ENCODE measurements at regions not wholly inside any gene's neighbourhood (a gene's known extent, or its start where the extent isn't known, plus 50 kb on each side); places are given as distances from the start of the nearest gene placed in this dataset.

DNA sequence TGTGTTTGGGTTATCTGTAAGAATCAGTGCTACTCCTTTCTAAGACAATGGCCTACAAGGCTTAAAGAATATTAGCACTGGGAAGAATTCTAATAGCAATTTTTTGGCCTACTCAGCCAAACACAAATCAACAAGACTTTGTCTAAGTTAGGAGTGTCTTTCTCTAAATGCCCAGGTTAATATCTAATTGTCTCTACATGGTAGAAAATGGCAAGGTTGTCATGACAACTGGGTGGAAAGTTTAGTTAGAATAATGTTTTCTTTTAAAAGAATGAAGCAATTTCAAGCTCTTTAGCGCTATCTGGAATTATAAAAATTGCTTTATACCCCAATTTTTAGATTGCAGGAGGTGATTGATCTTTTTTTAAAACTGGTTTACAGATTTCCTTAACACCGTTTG is 396.8 kb downstream of the TUSC7 start:
- H3K9me3 Mint-ChIP-seq, result peaks cover 22% of the 10 kb centered on the region
- peaks cover 7% of the 10 kb centered on the region; the same call in 1 of the 2 replicates for H3K36me3 Mint-ChIP-seq (ENCODE audit: low read depth)
- H3K27ac Mint-ChIP-seq, result no peak overlapping the region
- H3K4me3 Mint-ChIP-seq, result no peak overlapping the region
- no peaks in the 10 kb centered on the region for H3K27me3 Mint-ChIP-seq (ENCODE audit: insufficient read depth)
- DNase-seq, result no peak
- TF ChIP-seq CTCF (IDR thresholded peaks at IDR 0.05), result no peak
- H3K4me1 Mint-ChIP-seq (ENCODE audit: low read depth), result no peaks in the 10 kb centered on the region; the same call in 1 of the 2 replicates

GRCh38 chr3:117107946-117108345 is 398.4 kb downstream of the TUSC7 start:
- H3K9me3 Mint-ChIP-seq, result peaks cover 21% of the 10 kb centered on the region
- no peak for TF ChIP-seq CTCF (IDR thresholded peaks at IDR 0.05)
- H3K27ac Mint-ChIP-seq, result no peak overlapping the region
- H3K36me3 Mint-ChIP-seq (ENCODE audit: low read depth), result peaks cover 6% of the 10 kb centered on the region; the same call in 1 of the 2 replicates
- H3K27me3 Mint-ChIP-seq (ENCODE audit: insufficient read depth), result no peaks in the 10 kb centered on the region
- no peak for DNase-seq
- no peak overlapping the region for H3K4me3 Mint-ChIP-seq
- no peaks in the 10 kb centered on the region; the same call in 1 of the 2 replicates for H3K4me1 Mint-ChIP-seq (ENCODE audit: low read depth)

GRCh38 chr3:117109178-117109577 is 399.6 kb downstream of the TUSC7 start:
- H3K9me3 Mint-ChIP-seq, result peaks cover 19% of the 10 kb centered on the region; the same call in 1 of the 2 replicates
- no peaks in the 10 kb centered on the region for H3K36me3 Mint-ChIP-seq (ENCODE audit: low read depth)
- no peak for TF ChIP-seq CTCF (IDR thresholded peaks at IDR 0.05)

DNA sequence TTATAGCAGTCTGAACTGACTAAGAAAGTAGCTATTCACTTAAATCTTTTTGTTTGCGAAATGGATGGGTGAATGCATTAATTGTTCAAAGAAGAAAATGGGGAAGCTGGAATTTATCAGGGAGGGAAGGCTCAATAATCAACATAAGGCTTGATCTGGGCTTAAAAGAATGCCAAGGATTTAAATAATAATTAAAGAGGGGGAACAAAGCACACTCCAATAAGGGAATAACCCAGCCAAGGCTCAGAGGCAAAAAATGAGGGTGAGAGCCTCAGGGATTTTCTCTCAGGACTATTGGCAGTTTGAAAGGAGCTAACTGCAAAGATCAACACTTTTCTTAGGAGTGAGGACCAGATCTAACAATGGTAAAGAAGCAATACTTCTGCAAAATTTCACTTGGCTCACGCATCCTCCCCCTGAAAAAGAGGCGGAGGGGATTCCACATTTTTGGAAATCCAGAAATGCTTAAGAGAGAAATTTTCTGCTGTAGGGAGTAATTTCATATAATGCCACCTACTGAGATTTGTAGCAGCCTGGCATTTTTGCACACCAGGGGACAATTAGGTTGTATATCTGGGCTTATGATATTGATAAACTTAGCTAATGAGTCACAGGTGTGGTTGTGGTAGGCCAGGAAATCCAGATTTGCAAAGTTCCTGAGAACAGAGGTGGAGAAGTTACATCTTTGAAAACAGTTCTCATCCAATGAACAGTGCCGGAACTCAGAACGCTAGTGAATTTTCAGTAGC is 405.1 kb downstream of the TUSC7 start:
- H3K27ac Mint-ChIP-seq, result no peak overlapping the region
- no peaks in the 10 kb centered on the region for H3K36me3 Mint-ChIP-seq (ENCODE audit: low read depth)
- TF ChIP-seq CTCF (IDR thresholded peaks at IDR 0.05), result no peak
- H3K4me3 Mint-ChIP-seq, result no peak overlapping the region
- no peak for DNase-seq
- no peaks in the 10 kb centered on the region for H3K27me3 Mint-ChIP-seq (ENCODE audit: insufficient read depth)
- H3K4me1 Mint-ChIP-seq (ENCODE audit: low read depth), result no peaks in the 10 kb centered on the region
- H3K9me3 Mint-ChIP-seq, result peaks cover 16% of the 10 kb centered on the region

More at GRCh38 chr3:117109178-117109577, 399.6 kb downstream of the TUSC7 start:
- Mint-ChIP-seq H3K27me3 (ENCODE audit: insufficient read depth) (no peaks in the 10 kb centered on the region), H3K27ac (no peak overlapping the region), H3K4me3 (no peak overlapping the region), H3K4me1 (ENCODE audit: low read depth) (no peaks in the 10 kb centered on the region; the same call in 1 of the 2 replicates)
- DNase-seq, result no peak

- H3K4me3 Mint-ChIP-seq, result no peak overlapping the region
- H3K4me1 Mint-ChIP-seq (ENCODE audit: low read depth), result no peaks in the 10 kb centered on the region
- H3K27ac Mint-ChIP-seq, result no peak overlapping the region
- H3K9me3 Mint-ChIP-seq, result peaks cover 21% of the 10 kb centered on the region
- H3K36me3 Mint-ChIP-seq (ENCODE audit: low read depth), result no peaks in the 10 kb centered on the region
- no peak for DNase-seq
- no peaks in the 10 kb centered on the region for H3K27me3 Mint-ChIP-seq (ENCODE audit: insufficient read depth)
- TF ChIP-seq CTCF (IDR thresholded peaks at IDR 0.05), result no peak
Observed at GRCh38 chr3:117117188-117117936, 407.8 kb downstream of the TUSC7 start.
